ENCODE measurements at regions not wholly inside any gene's neighbourhood (a gene's known extent, or its start where the extent isn't known, plus 50 kb on each side); places are given as distances from the start of the nearest gene placed in this dataset.
"Not testable (repeated sequence)": the region's sequence is repeated elsewhere in the genome, so short reads cannot be mapped to it uniquely, and the experiment has no call there.

GRCh38 chr14:83712418-83713129 is 1817.4 kb upstream of the FLRT2 start:
- Histone ChIP-seq H3K4me1 (ENCODE audit: insufficient read depth, low read length) (no peaks in the 10 kb centered on the region), H2AFZ (ENCODE audit: low read depth, low read length) (no peak overlapping the region)
- no peak for DNase-seq

DNA sequence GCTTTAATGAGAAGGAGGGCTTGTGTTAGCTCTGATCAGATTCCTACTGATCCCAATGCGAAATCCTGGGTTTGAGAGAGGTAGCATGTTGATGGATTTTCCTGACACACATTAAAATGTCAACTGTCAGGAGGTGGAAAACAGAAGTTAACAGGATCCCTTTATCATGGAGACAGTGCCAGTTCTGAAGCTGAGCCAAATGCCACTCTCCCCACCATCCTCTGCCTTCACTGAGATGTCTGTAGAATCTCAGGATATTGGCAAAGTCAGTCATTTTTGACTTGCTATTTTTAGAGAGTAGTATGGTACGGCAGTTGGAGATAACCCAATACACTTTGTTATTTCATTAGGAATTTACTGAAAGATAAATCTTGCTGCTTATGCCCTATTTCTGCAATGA is 1816.2 kb upstream of the FLRT2 start:
- DNase-seq (no peak), ATAC-seq (ENCODE audit: insufficient read depth, low read depth) (no peak)
- H3K27me3 ChIP-seq (ENCODE audit: insufficient read depth, low read length, poor library complexity), result no peaks in the 10 kb centered on the region
- H3K9ac ChIP-seq (ENCODE audit: low read depth, low read length), result no peak overlapping the region
- no peak for TF ChIP-seq EZH2 (IDR thresholded peaks at IDR 0.05; ENCODE audit: borderline replicate concordance, low read depth, low read length, severe bottlenecking)
- no peak for TF ChIP-seq CTCF (IDR thresholded peaks at IDR 0.05; ENCODE audit: borderline replicate concordance, extremely low read depth, low read length, poor library complexity, severe bottlenecking)
- no peaks in the 10 kb centered on the region for H3K36me3 ChIP-seq (ENCODE audit: insufficient read depth, low read length)
- no peak overlapping the region for H3K4me3 ChIP-seq (ENCODE audit: low read depth in 1 of 2, low read length in 2 of 2)
- H3K27ac ChIP-seq (ENCODE audit: low read length), result no peak overlapping the region
- H3K9me3 ChIP-seq (ENCODE audit: insufficient read depth, low read length, severe bottlenecking), result no peaks in the 10 kb centered on the region
- no peak overlapping the region for H2AFZ ChIP-seq (ENCODE audit: low read depth, low read length)
- H3K4me2 ChIP-seq (ENCODE audit: insufficient read depth, low read length), result no peak overlapping the region
- H3K4me1 ChIP-seq (ENCODE audit: insufficient read depth, low read length), result no peaks in the 10 kb centered on the region
- H3K79me2 ChIP-seq (ENCODE audit: insufficient read depth, low read length), result no peaks in the 10 kb centered on the region
- no peaks in the 10 kb centered on the region for H4K20me1 ChIP-seq (ENCODE audit: insufficient read depth, low read length)

More at GRCh38 chr14:83712418-83713129, 1817.4 kb upstream of the FLRT2 start:
- Histone ChIP-seq H4K20me1 (ENCODE audit: insufficient read depth, low read length) (no peaks in the 10 kb centered on the region), H3K79me2 (ENCODE audit: insufficient read depth, low read length) (no peaks in the 10 kb centered on the region), H3K4me2 (ENCODE audit: insufficient read depth, low read length) (no peak overlapping the region), H3K9ac (ENCODE audit: low read depth, low read length) (no peak overlapping the region), H3K27me3 (ENCODE audit: insufficient read depth, low read length, poor library complexity) (no peaks in the 10 kb centered on the region), H3K36me3 (ENCODE audit: insufficient read depth, low read length) (no peaks in the 10 kb centered on the region), H3K27ac (ENCODE audit: low read length) (no peak overlapping the region), H3K9me3 (ENCODE audit: insufficient read depth, low read length, severe bottlenecking) (no peaks in the 10 kb centered on the region), H3K4me3 (ENCODE audit: low read depth in 1 of 2, low read length in 2 of 2) (no peak overlapping the region)
- no peak for ATAC-seq (ENCODE audit: insufficient read depth, low read depth)
- TF ChIP-seq CTCF (IDR thresholded peaks at IDR 0.05; ENCODE audit: borderline replicate concordance, extremely low read depth, low read length, poor library complexity, severe bottlenecking) (no peak), EZH2 (IDR thresholded peaks at IDR 0.05; ENCODE audit: borderline replicate concordance, low read depth, low read length, severe bottlenecking) (no peak)

DNA sequence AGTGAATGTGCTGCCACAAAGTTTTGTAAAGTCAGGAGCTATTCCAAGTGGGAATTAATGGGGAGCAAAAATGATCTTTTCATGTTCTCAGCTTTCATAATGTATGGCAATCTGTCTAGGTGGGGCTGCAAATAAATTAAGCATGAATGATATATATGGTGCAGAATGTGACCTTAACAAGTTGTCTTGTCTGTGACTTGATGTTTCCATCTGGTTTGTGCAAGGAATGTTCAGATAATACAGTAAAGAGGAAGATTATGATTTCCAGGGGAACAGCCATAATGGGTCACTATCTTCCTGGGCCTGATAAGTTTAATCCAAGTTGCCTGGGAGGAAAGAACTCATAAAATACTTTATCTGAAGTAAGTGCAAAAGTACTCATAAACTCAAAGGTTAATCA is 1815.8 kb upstream of the FLRT2 start:
- H3K27me3 ChIP-seq (ENCODE audit: insufficient read depth, low read length, poor library complexity), result no peaks in the 10 kb centered on the region
- no peaks in the 10 kb centered on the region for H3K79me2 ChIP-seq (ENCODE audit: insufficient read depth, low read length)

DNA sequence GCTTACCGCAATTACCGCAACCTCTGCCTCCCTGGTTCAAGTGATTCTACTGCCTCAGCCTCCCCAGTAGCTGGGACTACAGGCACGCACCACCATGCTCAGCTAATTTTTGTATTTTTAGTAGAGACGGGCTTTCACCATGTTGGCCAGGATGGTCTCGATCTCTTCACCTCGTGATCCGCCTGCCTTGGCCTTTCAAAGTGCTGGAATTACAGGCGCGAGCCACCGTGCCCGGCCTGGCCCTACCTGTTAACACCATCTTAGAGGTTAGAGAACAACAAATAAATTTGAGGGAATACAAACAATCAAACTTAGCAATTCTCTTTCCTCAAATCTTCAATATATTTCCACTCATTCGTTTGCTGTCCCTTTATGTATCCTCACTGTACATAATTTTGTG is 1810.5 kb upstream of the FLRT2 start:
- not testable (repeated sequence) for H3K4me3 ChIP-seq (ENCODE audit: low read depth in 1 of 2, low read length in 2 of 2); H3K4me2 ChIP-seq (ENCODE audit: insufficient read depth, low read length); H3K9me3 ChIP-seq (ENCODE audit: insufficient read depth, low read length, severe bottlenecking)

More for the DNA sequence above, 1815.8 kb upstream of the FLRT2 start:
- H3K27ac ChIP-seq (ENCODE audit: low read length), result no peak overlapping the region
- no peak overlapping the region for H2AFZ ChIP-seq (ENCODE audit: low read depth, low read length)
- DNase-seq (no peak), ATAC-seq (ENCODE audit: insufficient read depth, low read depth) (no peak)
- no peak overlapping the region for H3K4me2 ChIP-seq (ENCODE audit: insufficient read depth, low read length)
- no peaks in the 10 kb centered on the region for H3K9me3 ChIP-seq (ENCODE audit: insufficient read depth, low read length, severe bottlenecking)
- no peaks in the 10 kb centered on the region for H4K20me1 ChIP-seq (ENCODE audit: insufficient read depth, low read length)
- H3K9ac ChIP-seq (ENCODE audit: low read depth, low read length), result no peak overlapping the region
- H3K36me3 ChIP-seq (ENCODE audit: insufficient read depth, low read length), result no peaks in the 10 kb centered on the region
- no peak overlapping the region for H3K4me3 ChIP-seq (ENCODE audit: low read depth in 1 of 2, low read length in 2 of 2)
- TF ChIP-seq EZH2 (IDR thresholded peaks at IDR 0.05; ENCODE audit: borderline replicate concordance, low read depth, low read length, severe bottlenecking), result no peak
- no peak for TF ChIP-seq CTCF (IDR thresholded peaks at IDR 0.05; ENCODE audit: borderline replicate concordance, extremely low read depth, low read length, poor library complexity, severe bottlenecking)
- no peaks in the 10 kb centered on the region for H3K4me1 ChIP-seq (ENCODE audit: insufficient read depth, low read length)

More for the DNA sequence above, 1810.5 kb upstream of the FLRT2 start:
- not testable (repeated sequence) for H4K20me1 ChIP-seq (ENCODE audit: insufficient read depth, low read length); ATAC-seq (ENCODE audit: insufficient read depth, low read depth); H3K9ac ChIP-seq (ENCODE audit: low read depth, low read length); H3K79me2 ChIP-seq (ENCODE audit: insufficient read depth, low read length); H3K4me1 ChIP-seq (ENCODE audit: insufficient read depth, low read length); H3K27ac ChIP-seq (ENCODE audit: low read length); H2AFZ ChIP-seq (ENCODE audit: low read depth, low read length); H3K36me3 ChIP-seq (ENCODE audit: insufficient read depth, low read length); H3K27me3 ChIP-seq (ENCODE audit: insufficient read depth, low read length, poor library complexity); DNase-seq

Data from DND-41 (cell line).